Natural killer cell (primary cell): ENCODE measurements at regions not wholly inside any gene's neighbourhood (a gene's known extent, or its start where the extent isn't known, plus 50 kb on each side); places are given as distances from the start of the nearest gene placed in this dataset.

ENCODE experiments used
- ATAC-seq, 3 donors: fragments of 150-1000 bp in 2 of 3; fragments of 200-7000 bp in 1 of 3; cut with Tn5 transposase; 1 replicate in 1 of 3; 2 replicates in 2 of 3; pipeline ENCODE4 v1.10.0; 2021; ENCODE audit warnings: mild to moderate bottlenecking in 2 of 3, moderate library complexity in 2 of 3
- DNase-seq, 2 donors: peaks; one replicate each; pipeline versions ENCODE4 v3.0.0 to v3.0.0-alpha.2; 2013 to 2021; ENCODE audit warnings: mixed read lengths in 1 of 2
- H3K27ac ChIP-seq: one replicate; pipeline ENCODE4 v1.5.1; 2013; ENCODE audit warnings: mild to moderate bottlenecking, low read length
- H3K27me3 ChIP-seq: one replicate; pipeline ENCODE4 v1.6.1; 2013; ENCODE audit warnings: low read length; ENCODE audit not compliant: control insufficient read depth, insufficient read depth
- H3K36me3 ChIP-seq: one replicate; pipeline ENCODE4 v1.6.1; 2013; ENCODE audit warnings: low read length; ENCODE audit not compliant: control insufficient read depth, insufficient read depth
- H3K4me1 ChIP-seq: one replicate; pipeline ENCODE4 v1.6.1; 2013; ENCODE audit warnings: low read length; ENCODE audit not compliant: control insufficient read depth, insufficient read depth
- H3K4me3 ChIP-seq: one replicate; pipeline ENCODE4 v1.5.1; 2013; ENCODE audit warnings: low read length
- H3K9me3 ChIP-seq: one replicate; pipeline ENCODE4 v1.6.1; 2013; ENCODE audit warnings: low read length; ENCODE audit not compliant: control insufficient read depth, insufficient read depth
- H3K27ac Mint-ChIP-seq, 2 donors: one replicate each; pipeline ENCODE4 v1.8.0; 2022; ENCODE audit warnings: mild to moderate bottlenecking in 2 of 2, mixed read lengths in 2 of 2, moderate library complexity in 1 of 2
- H3K27me3 Mint-ChIP-seq, 2 donors: one replicate each; pipeline ENCODE4 v1.8.0; 2022; ENCODE audit warnings: low read depth in 2 of 2, mixed read lengths in 2 of 2
- H3K36me3 Mint-ChIP-seq: one replicate; pipeline ENCODE4 v1.8.0; 2022; ENCODE audit warnings: mixed read lengths
- H3K4me1 Mint-ChIP-seq, 2 donors: one replicate each; pipeline ENCODE4 v1.8.0; 2022; ENCODE audit warnings: mixed read lengths in 2 of 2
- H3K4me3 Mint-ChIP-seq: one replicate; pipeline ENCODE4 v1.8.0; 2022; ENCODE audit warnings: mild to moderate bottlenecking, moderate library complexity, mixed read lengths
- H3K9me3 Mint-ChIP-seq, 2 donors: one replicate each; pipeline ENCODE4 v1.8.0; 2022; ENCODE audit warnings: mixed read lengths in 2 of 2
- WGBS: methylation state at CpG from one replicate; pipeline ENCODE4 v1.1.7; 2013; ENCODE audit warnings: missing lambda C conversion rate; ENCODE audit not compliant: insufficient coverage; 5-methylcytosine and 5-hydroxymethylcytosine counted together
- intact Hi-C: fragments of 100-400 bp; cut with micrococcal nuclease; formaldehyde crosslinking; loops from one replicate; pipeline ENCODE4 v1.14.2; 2022
- TF ChIP-seq, protein P1 (sequence below): fragments of 200-600 bp; IDR thresholded peaks from one replicate; pipeline ENCODE4 v1.8.0; 2022; ENCODE audit warnings: antibody characterized with exemption

DNA sequence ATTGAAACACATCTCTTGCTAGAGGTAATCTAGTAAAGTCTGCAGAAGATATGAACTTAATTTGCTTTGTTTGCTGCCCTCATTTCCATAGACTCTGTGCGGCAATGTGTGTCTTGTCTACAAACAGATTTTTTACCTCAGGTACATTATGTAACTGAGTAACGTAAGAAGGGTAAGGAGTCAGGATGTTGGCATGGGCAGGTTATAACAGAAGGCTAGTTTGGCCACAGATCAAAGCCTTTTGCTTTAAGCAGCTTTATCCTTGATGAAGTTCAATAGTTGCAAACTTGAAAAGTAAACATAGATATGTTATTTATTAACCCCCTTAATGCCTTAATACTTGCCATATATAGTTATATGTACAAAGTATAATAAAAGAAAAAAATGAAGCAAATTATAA, 391.6 kb upstream of the FKBP1C start:
- no peaks in the 10 kb centered on the region for H3K4me1 Mint-ChIP-seq
- intact Hi-C loops = no loop called here

DNA sequence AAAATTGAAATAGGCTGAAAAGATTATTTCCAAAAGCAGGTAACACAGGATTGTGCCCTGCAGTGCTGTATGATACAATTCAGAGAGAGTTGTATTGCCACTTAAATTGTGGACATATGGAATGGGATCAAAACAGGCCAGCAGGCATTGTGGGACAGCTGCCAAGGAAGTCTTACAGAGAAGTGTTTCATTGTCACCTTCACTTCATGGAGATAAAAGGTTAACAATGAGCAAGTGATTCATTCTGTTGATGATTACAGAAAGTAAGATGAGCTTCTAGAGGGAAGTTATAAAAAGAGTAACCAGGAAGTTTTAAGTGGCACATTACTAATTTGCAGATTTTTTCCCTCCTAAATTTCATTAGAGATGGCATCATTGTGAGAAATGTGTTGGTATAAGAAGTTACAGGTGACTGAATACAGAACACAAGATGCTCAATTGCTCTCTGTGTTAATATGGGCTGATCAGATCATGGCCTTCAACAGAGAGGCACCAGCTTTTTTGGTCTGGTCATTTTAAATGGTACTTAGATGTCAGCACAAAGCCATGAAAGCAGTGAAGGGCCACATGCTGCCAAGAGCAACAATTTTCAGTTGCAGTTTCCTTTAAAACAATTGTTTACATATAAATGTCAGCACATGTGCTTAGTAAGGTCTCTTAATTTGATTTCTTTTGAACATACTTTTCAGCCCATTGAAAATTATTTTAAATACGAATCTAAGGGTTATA, 402.5 kb upstream of the FKBP1C start:
- DNase-seq (no peak), ATAC-seq (no peak)
- no peaks in the 10 kb centered on the region for H3K27me3 ChIP-seq
- H3K4me1 ChIP-seq = no peaks in the 10 kb centered on the region
- H3K27me3 Mint-ChIP-seq = no peaks in the 10 kb centered on the region
- no peak overlapping the region for H3K27ac Mint-ChIP-seq
- no peaks in the 10 kb centered on the region for H3K36me3 ChIP-seq
- TF ChIP-seq, protein P1, sequence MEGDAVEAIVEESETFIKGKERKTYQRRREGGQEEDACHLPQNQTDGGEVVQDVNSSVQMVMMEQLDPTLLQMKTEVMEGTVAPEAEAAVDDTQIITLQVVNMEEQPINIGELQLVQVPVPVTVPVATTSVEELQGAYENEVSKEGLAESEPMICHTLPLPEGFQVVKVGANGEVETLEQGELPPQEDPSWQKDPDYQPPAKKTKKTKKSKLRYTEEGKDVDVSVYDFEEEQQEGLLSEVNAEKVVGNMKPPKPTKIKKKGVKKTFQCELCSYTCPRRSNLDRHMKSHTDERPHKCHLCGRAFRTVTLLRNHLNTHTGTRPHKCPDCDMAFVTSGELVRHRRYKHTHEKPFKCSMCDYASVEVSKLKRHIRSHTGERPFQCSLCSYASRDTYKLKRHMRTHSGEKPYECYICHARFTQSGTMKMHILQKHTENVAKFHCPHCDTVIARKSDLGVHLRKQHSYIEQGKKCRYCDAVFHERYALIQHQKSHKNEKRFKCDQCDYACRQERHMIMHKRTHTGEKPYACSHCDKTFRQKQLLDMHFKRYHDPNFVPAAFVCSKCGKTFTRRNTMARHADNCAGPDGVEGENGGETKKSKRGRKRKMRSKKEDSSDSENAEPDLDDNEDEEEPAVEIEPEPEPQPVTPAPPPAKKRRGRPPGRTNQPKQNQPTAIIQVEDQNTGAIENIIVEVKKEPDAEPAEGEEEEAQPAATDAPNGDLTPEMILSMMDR = no peak
- H3K4me3 ChIP-seq = no peak overlapping the region
- peaks cover 11 to 14% of the 10 kb centered on the region in 2 donors for H3K9me3 Mint-ChIP-seq
- no peak overlapping the region for H3K27ac ChIP-seq
- intact Hi-C loops = no loop called here
- WGBS = no CpG with 5 or more reads among the region's 1 CpG
- no peaks in the 10 kb centered on the region for H3K4me1 Mint-ChIP-seq
- peaks cover 8% of the 10 kb centered on the region for H3K36me3 Mint-ChIP-seq
- H3K9me3 ChIP-seq = peaks cover under 1% of the 10 kb centered on the region
- H3K4me3 Mint-ChIP-seq = no peak overlapping the region

More for the DNA sequence above, 391.6 kb upstream of the FKBP1C start:
- Histone ChIP-seq H3K27ac (no peak overlapping the region), H3K36me3 (no peaks in the 10 kb centered on the region), H3K4me1 (no peaks in the 10 kb centered on the region), H3K9me3 (no peaks in the 10 kb centered on the region), H3K27me3 (no peaks in the 10 kb centered on the region), H3K4me3 (no peak overlapping the region)
- Mint-ChIP-seq H3K9me3 (peaks cover 3 to 12% of the 10 kb centered on the region in 2 donors), H3K27ac (no peak overlapping the region), H3K36me3 (no peaks in the 10 kb centered on the region), H3K27me3 (no peaks in the 10 kb centered on the region), H3K4me3 (no peak overlapping the region)
- DNase-seq (no peak), ATAC-seq (no peak)
- 95% methylated on average over 2 of the region's 2 CpGs for WGBS
- TF ChIP-seq, protein P1 = no peak

DNA sequence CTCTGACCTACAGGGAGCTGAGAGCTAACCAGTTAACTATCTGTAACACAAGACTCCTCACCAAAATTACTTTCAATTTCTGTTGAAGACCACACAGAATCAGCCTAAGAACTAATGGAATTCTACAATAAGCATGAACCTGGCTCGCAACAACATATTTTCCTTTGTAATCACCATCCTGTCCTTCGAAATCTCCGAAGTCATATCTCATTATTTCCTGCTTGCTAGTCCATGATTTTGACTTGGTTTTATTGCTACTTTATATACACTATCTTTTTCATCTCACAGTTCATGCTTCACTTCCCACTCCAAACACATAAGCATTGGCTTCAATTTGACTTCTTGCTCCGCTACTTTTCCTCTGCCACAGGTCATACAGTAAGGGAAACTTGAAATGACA, 405.8 kb upstream of the FKBP1C start:
- peaks cover 11% of the 10 kb centered on the region for H3K9me3 ChIP-seq
- H3K36me3 Mint-ChIP-seq = peaks cover 11% of the 10 kb centered on the region
- no peaks in the 10 kb centered on the region for H3K36me3 ChIP-seq
- WGBS = 95% methylated on average over 3 of the region's 4 CpGs
- ATAC-seq = no peak
- H3K27ac ChIP-seq = no peak overlapping the region
- no peak overlapping the region for H3K4me3 Mint-ChIP-seq
- no peak for DNase-seq
- H3K4me3 ChIP-seq = no peak overlapping the region
- no peaks in the 10 kb centered on the region for H3K27me3 ChIP-seq
- H3K27ac Mint-ChIP-seq = no peak overlapping the region
- H3K4me1 ChIP-seq = no peaks in the 10 kb centered on the region
- no peaks in the 10 kb centered on the region for H3K27me3 Mint-ChIP-seq
- peaks cover 9 to 15% of the 10 kb centered on the region in 2 donors for H3K9me3 Mint-ChIP-seq
- TF ChIP-seq, protein P1 = no peak
- intact Hi-C loops = no loop called here
- no peaks in the 10 kb centered on the region for H3K4me1 Mint-ChIP-seq

DNA sequence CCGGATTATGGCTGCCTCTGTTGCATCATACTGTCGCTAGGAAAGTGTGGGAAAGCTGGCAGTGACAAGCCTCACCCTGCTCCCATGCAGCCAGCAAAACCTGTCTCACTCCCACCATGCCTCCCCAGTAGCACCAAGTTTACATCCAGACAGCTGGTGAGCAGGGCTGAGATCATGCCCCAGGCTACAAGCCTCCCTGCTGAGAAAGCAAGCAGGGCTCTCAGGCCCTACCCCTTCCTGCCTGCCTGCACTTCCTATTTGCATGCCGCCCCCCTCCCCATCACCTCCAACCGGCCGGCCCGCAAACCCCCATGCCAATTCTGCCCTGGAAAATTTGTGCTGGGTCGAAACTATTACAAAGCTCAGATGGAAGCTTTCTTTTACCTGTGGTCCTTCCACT, 408.2 kb upstream of the FKBP1C start:
- ATAC-seq (no peak), DNase-seq (no peak)
- Mint-ChIP-seq H3K27ac (no peak overlapping the region), H3K4me3 (no peak overlapping the region), H3K4me1 (no peaks in the 10 kb centered on the region), H3K27me3 (no peaks in the 10 kb centered on the region), H3K9me3 (peaks cover 12 to 13% of the 10 kb centered on the region in 2 donors), H3K36me3 (peaks cover 9% of the 10 kb centered on the region)
- Histone ChIP-seq H3K27me3 (no peaks in the 10 kb centered on the region), H3K27ac (no peak overlapping the region), H3K36me3 (no peaks in the 10 kb centered on the region), H3K4me3 (no peak overlapping the region), H3K9me3 (peaks cover 11% of the 10 kb centered on the region), H3K4me1 (no peaks in the 10 kb centered on the region)
- TF ChIP-seq, protein P1 = no peak
- WGBS = 78% methylated on average over 7 of the region's 7 CpGs
- intact Hi-C loops = no loop called here
